ENCODE measurements at regions not wholly inside any gene's neighbourhood (a gene's known extent, or its start where the extent isn't known, plus 50 kb on each side); places are given as distances from the start of the nearest gene placed in this dataset.

DNA sequence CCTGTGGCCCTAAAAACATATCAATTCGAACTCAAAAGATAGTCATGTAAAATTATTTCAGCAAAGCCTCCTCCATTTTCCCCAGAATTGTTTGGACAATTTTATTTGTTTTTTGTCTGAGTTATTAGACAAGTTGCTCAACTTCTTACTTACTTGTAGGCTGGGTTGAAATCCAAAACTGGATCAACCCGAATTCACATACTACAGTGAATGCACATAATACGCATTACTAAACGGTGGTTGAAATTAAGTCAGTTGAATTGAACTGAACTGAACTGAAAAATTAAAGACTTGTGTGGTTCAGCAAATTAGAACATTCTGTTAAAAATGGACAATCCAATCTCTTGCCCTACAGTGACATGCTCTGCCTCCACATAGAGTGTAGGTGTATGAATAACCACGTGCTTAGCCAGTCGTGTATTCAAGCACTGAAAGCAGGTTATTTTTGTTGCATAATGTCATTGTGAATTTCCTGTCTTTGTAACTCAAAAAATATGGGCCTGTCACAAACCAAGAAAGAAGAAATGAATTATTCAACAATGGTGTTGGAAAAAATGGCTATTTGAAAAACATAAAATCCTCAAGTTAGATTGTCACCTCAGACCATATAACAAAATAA lies 441.0 kb downstream of the TXNL1 start:
- WGBS (ENCODE audit: insufficient coverage, low coverage, missing lambda C conversion rate): 2% methylated on average over 5 of the region's 6 CpGs
- H3K9ac ChIP-seq (ENCODE audit: insufficient read depth in 1 of 2, low read depth in 2 of 2, low read length in 2 of 2): no peak overlapping the region
- intact Hi-C loops (cut with micrococcal nuclease): no loop called here
- ATAC-seq (no peak), DNase-seq (ENCODE audit: extremely low read depth in 1 of 4, low spot score in 3 of 4) (no peak), FAIRE-seq (no peak)
- H3K4me2 ChIP-seq (ENCODE audit: insufficient read depth, low read length): no peak overlapping the region
- in situ Hi-C loops (cut with MboI): no loop called here
- no peaks in the 10 kb centered on the region for H4K20me1 ChIP-seq (replicated peaks; ENCODE audit: control insufficient read depth, insufficient read depth, low read length)
- no peaks in the 10 kb centered on the region for H3K4me1 ChIP-seq (replicated peaks in 1 of 2; ENCODE audit: control insufficient read depth in 2 of 2, insufficient read depth in 2 of 2, low read length in 2 of 2)
- H3K4me3 ChIP-seq: no peak overlapping the region
- TF ChIP-seq ZNF507 (tag; conservative IDR thresholded peaks at IDR 0.05): no peak
- TF ChIP-seq HNRNPH1 (optimal IDR thresholded peaks at IDR 0.05; ENCODE audit: low read depth, low read length): no peak
- no peak for TF ChIP-seq HLTF (IDR thresholded peaks at IDR 0.05)
- no peak for TF ChIP-seq LCOR (CRISPR knock-in tag; IDR thresholded peaks at IDR 0.05)
- no peak for TF ChIP-seq LARP7 (IDR thresholded peaks at IDR 0.05)
- TF ChIP-seq ATF2 (CRISPR knock-in tag; IDR thresholded peaks at IDR 0.05): no peak
- no peak for TF ChIP-seq DMBX1 (CRISPR knock-in tag; IDR thresholded peaks at IDR 0.05; ENCODE audit: borderline replicate concordance)
- no peak for TF ChIP-seq ELF1 (tag; IDR thresholded peaks at IDR 0.05)
- no peak for TF ChIP-seq ZNF830 (CRISPR knock-in tag; IDR thresholded peaks at IDR 0.05)
- no peak for TF ChIP-seq BRD9 (IDR thresholded peaks at IDR 0.05; ENCODE audit: low read depth, partially characterized antibody)
- no peak for TF ChIP-seq TOE1 (IDR thresholded peaks at IDR 0.05; ENCODE audit: borderline replicate concordance)
- TF ChIP-seq TOE1 (CRISPR knock-in tag; IDR thresholded peaks at IDR 0.05; ENCODE audit: borderline replicate concordance, low read depth): no peak
- TF ChIP-seq COPS2 (conservative IDR thresholded peaks at IDR 0.05): no peak
- TF ChIP-seq RBM39 (optimal IDR thresholded peaks at IDR 0.05; ENCODE audit: low read depth, low read length): no peak
- no peak for TF ChIP-seq ETV1 (tag; conservative IDR thresholded peaks at IDR 0.05; ENCODE audit: low read depth)
- TF ChIP-seq ATF7 (IDR thresholded peaks at IDR 0.05): no peak
- ChIA-PET CTCF (ENCODE audit: low intra/inter-chr PET ratio) (no interaction called here), POLR2A (no interaction called here)
- no peaks in the 10 kb centered on the region for H3K9me3 ChIP-seq (replicated peaks; ENCODE audit: control insufficient read depth, insufficient read depth, low read depth, low read length)
- H3K79me2 ChIP-seq (ENCODE audit: control insufficient read depth, insufficient read depth, low read length): no peaks in the 10 kb centered on the region
- H3K9me1 ChIP-seq (ENCODE audit: control insufficient read depth, insufficient read depth, low read length): no peaks in the 10 kb centered on the region
- H2AFZ ChIP-seq (ENCODE audit: low read depth, low read length): no peak overlapping the region
- H3K36me3 ChIP-seq (ENCODE audit: control insufficient read depth, insufficient read depth, low read length): no peaks in the 10 kb centered on the region
- no peaks in the 10 kb centered on the region for H3K27me3 ChIP-seq (ENCODE audit: control insufficient read depth in 2 of 2, insufficient read depth in 2 of 2, low read length in 2 of 2)
- no peak overlapping the region for H3K27ac ChIP-seq (ENCODE audit: extremely low read depth, low read depth, low read length)
- no TSS peak for BruUV-seq (replicated peaks)
